Smooth muscle cell (in vitro differentiated cells): ENCODE measurements at regions not wholly inside any gene's neighbourhood (a gene's known extent, or its start where the extent isn't known, plus 50 kb on each side); places are given as distances from the start of the nearest gene placed in this dataset.

Experiments used
- DNase-seq: peaks from one replicate; lab custom pipeline; 2025; ENCODE audit not compliant: unreplicated experiment; lab: John Stamatoyannopoulos, UW
- H2AFZ ChIP-seq: fragments of 200-600 bp; sonication (generic); 2 replicates; pipeline ENCODE4 v1.6.0; 2016; ENCODE audit warnings: antibody characterized with exemption, low read depth, mild to moderate bottlenecking
- H3F3A ChIP-seq: fragments of 200-600 bp; sonication (generic); 2 replicates; pipeline ENCODE4 v1.6.0; 2017; ENCODE audit warnings: antibody characterized with exemption, low read depth
- H3K27ac ChIP-seq: fragments of 200-600 bp; sonication (generic); 2 replicates; pipeline ENCODE4 v1.5.1; 2016; ENCODE audit warnings: low read depth, mild to moderate bottlenecking
- H3K27me3 ChIP-seq: fragments of 200-600 bp; sonication (generic); 2 replicates; pipeline ENCODE4 v1.6.1; 2016; ENCODE audit warnings: low read depth, mild to moderate bottlenecking
- H3K36me3 ChIP-seq: fragments of 200-600 bp; sonication (generic); 2 replicates; pipeline ENCODE4 v1.5.1; 2016; ENCODE audit warnings: low read depth
- H3K4me1 ChIP-seq: fragments of 200-600 bp; sonication (generic); 2 replicates; pipeline ENCODE4 v1.5.1; 2016; ENCODE audit warnings: low read depth
- H3K4me2 ChIP-seq: fragments of 200-600 bp; sonication (generic); 2 replicates; pipeline ENCODE4 v1.6.0; 2016; ENCODE audit warnings: mild to moderate bottlenecking
- H3K4me3 ChIP-seq: fragments of 200-600 bp; sonication (generic); 2 replicates; pipeline ENCODE4 v1.5.1; 2016; ENCODE audit warnings: mild to moderate bottlenecking
- H3K79me2 ChIP-seq: fragments of 200-600 bp; sonication (generic); 2 replicates; pipeline ENCODE4 v1.6.0; 2016; ENCODE audit warnings: low read depth, mild to moderate bottlenecking
- H3K9ac ChIP-seq: fragments of 200-600 bp; sonication (generic); 2 replicates; pipeline ENCODE4 v1.6.0; 2016; ENCODE audit warnings: low read depth
- H3K9me3 ChIP-seq: fragments of 200-600 bp; sonication (generic); replicated peaks from 2 replicates; pipeline ENCODE4 v1.5.1; 2016; ENCODE audit warnings: low read depth
- H4K20me1 ChIP-seq: fragments of 200-600 bp; sonication (generic); 2 replicates; pipeline ENCODE4 v1.6.0; 2016; ENCODE audit warnings: low read depth
- WGBS: methylation state at CpG from one replicate; pipeline ENCODE4 v1.1.7; 2016; ENCODE audit warnings: low lambda C conversion rate; 5-methylcytosine and 5-hydroxymethylcytosine counted together
- TF ChIP-seq, protein P1 (sequence below): fragments of 200-600 bp; sonication (generic); IDR thresholded peaks from 2 replicates; pipeline ENCODE4 v1.5.1; 2017; ENCODE audit warnings: borderline replicate concordance, mild to moderate bottlenecking, antibody characterized with exemption; ENCODE audit not compliant: insufficient read depth, poor library complexity, severe bottlenecking

DNA sequence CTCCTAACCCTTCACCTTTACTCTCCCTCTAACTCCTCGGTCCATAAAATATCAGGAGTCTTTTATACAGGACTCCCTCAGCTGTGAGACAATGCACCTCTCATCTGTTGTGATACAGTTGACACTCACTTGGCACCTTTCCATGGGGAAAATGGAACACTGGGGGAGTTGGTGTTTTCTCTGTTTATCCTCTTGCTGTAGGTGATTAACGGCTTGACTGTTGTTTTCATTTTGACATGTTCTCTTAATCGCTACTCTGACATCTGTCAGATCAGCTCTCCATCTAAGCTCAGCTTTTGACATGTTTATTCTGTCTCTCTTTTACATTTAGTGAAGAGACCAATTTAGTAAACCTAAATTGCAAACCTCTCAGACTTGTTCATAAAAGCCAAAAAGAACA, 604.8 kb downstream of the TRAM1L1 start:
- no peak for DNase-seq
- H3K9ac ChIP-seq = no peak overlapping the region
- no peaks in the 10 kb centered on the region for H3K27me3 ChIP-seq
- no peaks in the 10 kb centered on the region for H3K4me1 ChIP-seq
- H3K36me3 ChIP-seq = no peaks in the 10 kb centered on the region
- no peaks in the 10 kb centered on the region for H3F3A ChIP-seq
- H3K9me3 ChIP-seq = no peaks in the 10 kb centered on the region
- no peak overlapping the region for H2AFZ ChIP-seq
- H4K20me1 ChIP-seq = no peaks in the 10 kb centered on the region
- H3K4me2 ChIP-seq = no peak overlapping the region
- no peaks in the 10 kb centered on the region for H3K79me2 ChIP-seq
- TF ChIP-seq, protein P1, sequence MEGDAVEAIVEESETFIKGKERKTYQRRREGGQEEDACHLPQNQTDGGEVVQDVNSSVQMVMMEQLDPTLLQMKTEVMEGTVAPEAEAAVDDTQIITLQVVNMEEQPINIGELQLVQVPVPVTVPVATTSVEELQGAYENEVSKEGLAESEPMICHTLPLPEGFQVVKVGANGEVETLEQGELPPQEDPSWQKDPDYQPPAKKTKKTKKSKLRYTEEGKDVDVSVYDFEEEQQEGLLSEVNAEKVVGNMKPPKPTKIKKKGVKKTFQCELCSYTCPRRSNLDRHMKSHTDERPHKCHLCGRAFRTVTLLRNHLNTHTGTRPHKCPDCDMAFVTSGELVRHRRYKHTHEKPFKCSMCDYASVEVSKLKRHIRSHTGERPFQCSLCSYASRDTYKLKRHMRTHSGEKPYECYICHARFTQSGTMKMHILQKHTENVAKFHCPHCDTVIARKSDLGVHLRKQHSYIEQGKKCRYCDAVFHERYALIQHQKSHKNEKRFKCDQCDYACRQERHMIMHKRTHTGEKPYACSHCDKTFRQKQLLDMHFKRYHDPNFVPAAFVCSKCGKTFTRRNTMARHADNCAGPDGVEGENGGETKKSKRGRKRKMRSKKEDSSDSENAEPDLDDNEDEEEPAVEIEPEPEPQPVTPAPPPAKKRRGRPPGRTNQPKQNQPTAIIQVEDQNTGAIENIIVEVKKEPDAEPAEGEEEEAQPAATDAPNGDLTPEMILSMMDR = no peak
- 92% methylated on average over 3 of the region's 3 CpGs for WGBS
- H3K27ac ChIP-seq = no peak overlapping the region
- H3K4me3 ChIP-seq = no peak overlapping the region

DNA sequence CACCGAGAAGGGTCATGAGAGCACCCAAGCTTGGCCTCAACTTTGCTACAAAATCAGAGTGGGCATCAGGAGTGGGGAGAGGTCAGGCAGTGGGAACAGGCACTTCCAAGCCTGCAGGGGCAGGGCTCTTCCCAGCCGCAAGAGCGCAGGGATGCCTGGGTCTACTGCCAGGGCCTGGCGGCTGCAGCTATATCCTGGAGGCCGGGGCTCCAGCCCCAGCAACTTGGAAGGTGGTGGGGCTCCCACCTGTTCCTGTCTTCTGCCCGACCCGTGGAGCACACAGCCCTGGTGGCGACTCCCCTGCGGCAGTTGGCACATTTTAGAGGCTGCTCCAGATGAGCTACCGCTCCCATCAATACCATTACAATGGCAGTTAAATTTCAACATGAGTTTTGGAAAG, 607.0 kb downstream of the TRAM1L1 start:
- no peaks in the 10 kb centered on the region for H3K79me2 ChIP-seq
- no peak overlapping the region for H2AFZ ChIP-seq
- H3K27ac ChIP-seq = no peak overlapping the region
- no peaks in the 10 kb centered on the region for H3K9me3 ChIP-seq
- H4K20me1 ChIP-seq = no peaks in the 10 kb centered on the region
- no peak for DNase-seq
- no peaks in the 10 kb centered on the region for H3F3A ChIP-seq
- TF ChIP-seq, protein P1 = no peak
- no peaks in the 10 kb centered on the region for H3K27me3 ChIP-seq
- 98% methylated on average over 10 of the region's 10 CpGs for WGBS
- no peak overlapping the region for H3K4me3 ChIP-seq
- no peaks in the 10 kb centered on the region for H3K4me1 ChIP-seq
- no peak overlapping the region for H3K4me2 ChIP-seq
- H3K36me3 ChIP-seq = no peaks in the 10 kb centered on the region
- H3K9ac ChIP-seq = no peak overlapping the region

GRCh38 chr4:116469582-116469981, 615.8 kb downstream of the TRAM1L1 start:
- Histone ChIP-seq H3K27ac (no peak overlapping the region), H3K79me2 (no peaks in the 10 kb centered on the region), H3K27me3 (no peaks in the 10 kb centered on the region), H3K4me2 (no peak overlapping the region), H3K4me3 (no peak overlapping the region), H3K36me3 (no peaks in the 10 kb centered on the region), H3K9ac (no peak overlapping the region), H3F3A (no peaks in the 10 kb centered on the region), H2AFZ (no peak overlapping the region), H3K4me1 (no peaks in the 10 kb centered on the region), H4K20me1 (no peaks in the 10 kb centered on the region), H3K9me3 (no peaks in the 10 kb centered on the region)
- WGBS = 70% methylated on average over 1 of the region's 1 CpG
- DNase-seq = no peak
- TF ChIP-seq, protein P1 = no peak

DNA sequence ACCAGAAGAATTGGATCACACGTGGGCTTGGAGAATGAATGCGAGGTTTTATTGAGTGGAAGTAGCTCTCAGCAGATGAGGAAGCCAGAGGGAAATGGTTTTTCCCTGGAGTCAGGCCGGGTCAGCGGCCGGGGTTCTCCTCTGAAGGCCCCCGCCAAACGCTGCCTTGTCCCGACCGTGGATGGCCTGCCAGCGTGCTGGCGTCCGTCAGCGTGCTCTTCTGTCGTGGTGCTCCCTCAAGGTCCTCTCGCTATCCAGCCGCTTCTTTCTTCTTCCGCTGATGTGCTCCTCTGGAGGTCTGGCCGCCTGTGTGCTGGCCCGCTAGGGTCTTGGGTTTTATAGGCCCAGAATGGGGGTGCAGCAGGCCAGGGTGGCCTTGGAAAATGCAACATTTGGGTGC, 632.2 kb downstream of the TRAM1L1 start:
- Histone ChIP-seq H3K9ac (no peak overlapping the region), H3K4me2 (no peak overlapping the region), H3K9me3 (no peaks in the 10 kb centered on the region), H3K79me2 (no peaks in the 10 kb centered on the region), H3K27ac (no peak overlapping the region), H3F3A (no peaks in the 10 kb centered on the region), H3K4me3 (no peak overlapping the region), H3K4me1 (no peaks in the 10 kb centered on the region), H3K27me3 (no peaks in the 10 kb centered on the region), H2AFZ (no peak overlapping the region), H3K36me3 (no peaks in the 10 kb centered on the region), H4K20me1 (no peaks in the 10 kb centered on the region)
- TF ChIP-seq, protein P1 = no peak
- WGBS = 93% methylated on average over 19 of the region's 19 CpGs
- no peak for DNase-seq
